Transverse colon (tissue), 4 donors: ENCODE measurements at regions not wholly inside any gene's neighbourhood (a gene's known extent, or its start where the extent isn't known, plus 50 kb on each side); places are given as distances from the start of the nearest gene placed in this dataset.
A peak's percentile ranks its signal among the peaks of the same experiment; 100 is the strongest.

Experiments used
- DNase-seq: peaks from one replicate; pipeline ENCODE4 v3.0.0-alpha.2; 2019
- H3K27ac ChIP-seq, 4 donors: fragments of 200-600 bp; sonication (generic); 2 replicates each; pipeline ENCODE4 v1.5.1; 2016 to 2018; ENCODE audit warnings: inconsistent platforms in 4 of 4
- H3K27me3 ChIP-seq: fragments of 200-600 bp; sonication (generic); 2 replicates; pipeline ENCODE4 v1.5.1; 2017; ENCODE audit warnings: inconsistent platforms
- H3K36me3 ChIP-seq, 4 donors: fragments of 200-600 bp; sonication (generic); 2 replicates each; pipeline ENCODE4 v1.5.1; 2017 to 2019; ENCODE audit warnings: inconsistent platforms in 4 of 4
- H3K4me1 ChIP-seq, 4 donors: fragments of 200-600 bp; sonication (generic); 2 replicates each; pipeline ENCODE4 v1.5.1; 2017 to 2020; ENCODE audit warnings: inconsistent platforms in 4 of 4
- H3K4me3 ChIP-seq, 4 donors: fragments of 200-600 bp; sonication (generic); 1 replicate in 1 of 4; 2 replicates in 3 of 4; pipeline versions ENCODE4 v1.5.1 to v1.6.1; 2017 to 2019; ENCODE audit warnings: inconsistent platforms in 4 of 4
- H3K9me3 ChIP-seq, 2 donors: fragments of 200-600 bp; sonication (generic); 2 replicates each; pipeline ENCODE4 v1.5.1; 2017 to 2019; ENCODE audit warnings: inconsistent platforms in 2 of 2
- EP300 ChIP-seq: sonication (generic); formaldehyde crosslinking; IDR thresholded peaks from one replicate; pipeline ENCODE4 v1.6.1; 2017; ENCODE audit warnings: antibody characterized with exemption, low read depth
- POLR2A ChIP-seq: fragments of 450-650 bp; IDR thresholded peaks from one replicate; pipeline ENCODE4 v1.6.1; 2016; ENCODE audit warnings: antibody characterized with exemption, mild to moderate bottlenecking, moderate library complexity
- POLR2AphosphoS5 ChIP-seq, 3 donors: sonication (generic); formaldehyde crosslinking; IDR thresholded peaks; one replicate each; pipeline ENCODE4 v1.6.1; 2016; ENCODE audit warnings: antibody characterized with exemption in 3 of 3
- WGBS, 2 donors: methylation state at CpG; one replicate each; pipeline ENCODE4 v1.1.5; 2018; ENCODE audit warnings: low coverage in 1 of 2; 5-methylcytosine and 5-hydroxymethylcytosine counted together
- in situ Hi-C, 4 donors: fragments of 200-750 bp; cut with MboI; loops; one replicate each; pipeline versions ENCODE4 v1.15.0 to v1.15.1; 2017; ENCODE audit warnings: low sequenced_read_pairs in 3 of 4, low pct_ligation_motif_present in 1 of 4, low pct_unique_long_range_greater_than_20kb in 1 of 4
- intact Hi-C: fragments of 100-400 bp; cut with DNase I; formaldehyde crosslinking; loops from one replicate; pipeline ENCODE4 v1.15.1; 2023; ENCODE audit warnings: low total_unique reads
- TF ChIP-seq, protein P1 (sequence below), 5 experiments: fragments of 200-600 bp in 3 of 5; fragments of 450-650 bp in 2 of 5; sonication (generic) in 3 of 5; IDR thresholded peaks; 1 replicate in 2 of 5; 2 replicates in 3 of 5; pipeline ENCODE4 v1.5.1; 2016 to 2017; ENCODE audit warnings: antibody characterized with exemption in 5 of 5, inconsistent platforms in 3 of 5, mild to moderate bottlenecking in 2 of 5, moderate library complexity in 1 of 5

DNA sequence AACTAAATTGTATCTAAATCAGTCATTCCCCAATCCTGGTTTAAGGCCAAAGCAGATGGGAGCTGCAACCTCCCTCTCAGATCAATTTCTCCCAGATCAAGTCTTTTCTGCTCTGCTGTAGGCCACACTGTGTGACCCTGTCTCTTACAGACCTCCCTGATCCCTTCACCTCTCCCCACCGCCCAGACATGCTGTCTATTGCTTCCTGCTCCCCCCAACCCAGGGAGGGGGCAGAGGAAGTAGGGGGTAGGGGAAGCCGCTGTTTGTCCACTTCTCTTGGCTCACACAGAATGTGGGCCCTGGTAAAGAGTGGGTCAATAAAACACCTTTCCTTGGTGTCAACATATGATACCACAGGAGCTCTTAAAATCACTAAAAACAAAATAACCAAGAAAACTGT, 226.3 kb downstream of the ENC1 start:
- Histone ChIP-seq H3K9me3 (no peaks in the 10 kb centered on the region), H3K27me3 (no peaks in the 10 kb centered on the region), H3K27ac (peak overlapping the region in 3 of 4 donors; percentile 18 to 52 (median 22)), H3K4me1 (peaks cover 0 to 64% (median 16%) of the 10 kb centered on the region in 4 donors), H3K4me3 (no peak overlapping the region), H3K36me3 (no peaks in the 10 kb centered on the region)
- WGBS, 2 donors = 80 to 89% methylated on average over 2 of the region's 2 CpGs
- TF ChIP-seq POLR2AphosphoS5 (IDR thresholded peaks at IDR 0.05) (no peak), EP300 (no peak), POLR2A (no peak)
- TF ChIP-seq, protein P1, sequence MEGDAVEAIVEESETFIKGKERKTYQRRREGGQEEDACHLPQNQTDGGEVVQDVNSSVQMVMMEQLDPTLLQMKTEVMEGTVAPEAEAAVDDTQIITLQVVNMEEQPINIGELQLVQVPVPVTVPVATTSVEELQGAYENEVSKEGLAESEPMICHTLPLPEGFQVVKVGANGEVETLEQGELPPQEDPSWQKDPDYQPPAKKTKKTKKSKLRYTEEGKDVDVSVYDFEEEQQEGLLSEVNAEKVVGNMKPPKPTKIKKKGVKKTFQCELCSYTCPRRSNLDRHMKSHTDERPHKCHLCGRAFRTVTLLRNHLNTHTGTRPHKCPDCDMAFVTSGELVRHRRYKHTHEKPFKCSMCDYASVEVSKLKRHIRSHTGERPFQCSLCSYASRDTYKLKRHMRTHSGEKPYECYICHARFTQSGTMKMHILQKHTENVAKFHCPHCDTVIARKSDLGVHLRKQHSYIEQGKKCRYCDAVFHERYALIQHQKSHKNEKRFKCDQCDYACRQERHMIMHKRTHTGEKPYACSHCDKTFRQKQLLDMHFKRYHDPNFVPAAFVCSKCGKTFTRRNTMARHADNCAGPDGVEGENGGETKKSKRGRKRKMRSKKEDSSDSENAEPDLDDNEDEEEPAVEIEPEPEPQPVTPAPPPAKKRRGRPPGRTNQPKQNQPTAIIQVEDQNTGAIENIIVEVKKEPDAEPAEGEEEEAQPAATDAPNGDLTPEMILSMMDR (IDR thresholded peaks at IDR 0.05) = no peak
- DNase-seq = no peak
- intact Hi-C loops = no loop called here
- in situ Hi-C loops = loop anchor here in 2 of 4 donors (25.0 kb wide), 1 partner anchor 223 kb away; the partner anchor contains the start of gene ENC1 (in 2 of the 2)

DNA sequence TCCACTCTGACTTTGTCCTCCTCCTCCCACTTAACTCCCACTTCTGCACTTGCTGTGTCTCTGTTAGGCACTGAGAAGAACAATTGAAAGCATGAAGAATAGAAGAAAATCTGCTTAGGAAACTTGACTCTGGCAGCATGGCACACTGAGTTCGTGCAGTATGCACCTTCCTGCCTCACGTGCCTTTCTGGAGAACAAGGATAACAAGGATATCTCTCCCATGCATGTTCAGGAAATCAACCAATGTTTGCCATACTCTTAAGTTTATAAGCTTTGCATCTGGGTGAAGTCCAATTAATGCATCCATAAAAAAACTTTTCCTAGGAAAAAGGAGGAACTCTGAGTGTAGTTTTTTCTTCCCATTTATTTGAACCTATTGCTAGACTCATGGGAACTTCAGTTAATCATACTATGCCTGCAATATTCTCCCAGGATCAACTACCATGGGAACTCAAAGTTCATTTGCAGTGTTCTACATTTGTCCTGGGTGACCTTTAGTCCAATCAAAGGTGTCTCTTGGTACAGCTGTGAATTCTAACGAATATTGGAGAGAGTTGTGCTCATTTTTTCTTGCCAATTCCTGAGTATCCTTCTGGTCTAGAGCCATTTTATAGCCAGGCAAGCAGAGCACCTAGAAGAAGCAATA, 227.0 kb downstream of the ENC1 start:
- no peaks in the 10 kb centered on the region for H3K36me3 ChIP-seq
- TF ChIP-seq, protein P1 (IDR thresholded peaks at IDR 0.05) = no peak
- no peak for TF ChIP-seq POLR2AphosphoS5 (IDR thresholded peaks at IDR 0.05)
- TF ChIP-seq POLR2A = no peak
- no peak for TF ChIP-seq EP300
- intact Hi-C loops (no loop called here), in situ Hi-C loops (loop anchor here in 2 of 4 donors (25.0 kb wide), 1 partner anchor 224 kb away; the partner anchor contains the start of gene ENC1 (in 2 of the 2))
- H3K9me3 ChIP-seq = no peaks in the 10 kb centered on the region
- WGBS, 2 donors = 18 to 28% methylated on average over 1 to 3 of the region's 3 CpGs
- DNase-seq = no peak
- H3K27me3 ChIP-seq = no peaks in the 10 kb centered on the region
- peak overlapping the region in 3 of 4 donors; percentile 18 to 52 (median 22) for H3K27ac ChIP-seq
- H3K4me3 ChIP-seq = no peak overlapping the region
- peaks cover 0 to 65% (median 16%) of the 10 kb centered on the region in 4 donors for H3K4me1 ChIP-seq

DNA sequence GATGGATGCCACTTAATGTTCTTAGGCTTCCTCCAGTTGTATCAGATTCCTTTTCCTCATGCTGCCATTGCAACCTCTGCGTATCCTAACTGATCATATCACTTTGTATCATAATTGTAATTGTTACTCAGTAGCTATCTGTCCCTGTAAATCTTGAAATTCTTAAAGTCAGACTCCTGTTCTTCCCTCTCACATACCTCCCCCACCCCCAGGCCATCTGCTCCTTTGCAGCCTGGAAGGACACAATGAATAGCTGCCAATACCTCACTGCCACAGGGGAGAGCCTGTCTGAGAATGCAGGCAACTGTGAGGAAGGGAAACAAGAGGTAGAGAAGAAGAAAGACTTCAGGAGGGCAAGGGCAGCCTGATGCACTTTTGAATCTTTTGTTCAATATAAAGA, 228.5 kb downstream of the ENC1 start:
- in situ Hi-C loops = loop anchor here in 2 of 4 donors (25.0 kb wide), 1 partner anchor 225 kb away; the partner anchor contains the start of gene ENC1 (in 2 of the 2)

GRCh38 chr5:74409712-74410111, 230.8 kb downstream of the ENC1 start:
- H3K4me1 ChIP-seq = peaks cover 0 to 40% (median 11%) of the 10 kb centered on the region in 4 donors
- no peak overlapping the region for H3K27ac ChIP-seq
- intact Hi-C loops = no loop called here
- H3K4me3 ChIP-seq = no peak overlapping the region
- DNase-seq = no peak
- no peaks in the 10 kb centered on the region for H3K9me3 ChIP-seq
- in situ Hi-C loops = loop anchor here in 2 of 4 donors (25.0 kb wide), 1 partner anchor 228 kb away; the partner anchor contains the start of gene ENC1 (in 2 of the 2)
- no peaks in the 10 kb centered on the region for H3K27me3 ChIP-seq
- no peak for TF ChIP-seq EP300
- no peak for TF ChIP-seq POLR2AphosphoS5 (IDR thresholded peaks at IDR 0.05)
- no peak for TF ChIP-seq POLR2A
- TF ChIP-seq, protein P1 (IDR thresholded peaks at IDR 0.05) = no peak
- H3K36me3 ChIP-seq = no peaks in the 10 kb centered on the region

More for the DNA sequence above, 228.5 kb downstream of the ENC1 start:
- no peak for TF ChIP-seq POLR2AphosphoS5 (IDR thresholded peaks at IDR 0.05)
- TF ChIP-seq, protein P1 (IDR thresholded peaks at IDR 0.05) = no peak
- TF ChIP-seq POLR2A = no peak
- TF ChIP-seq EP300 = no peak
- Histone ChIP-seq H3K27me3 (no peaks in the 10 kb centered on the region), H3K4me3 (no peak overlapping the region), H3K36me3 (no peaks in the 10 kb centered on the region), H3K9me3 (no peaks in the 10 kb centered on the region), H3K4me1 (peaks cover 0 to 53% (median 9%) of the 10 kb centered on the region in 4 donors), H3K27ac (no peak overlapping the region)
- DNase-seq = no peak
- WGBS, 2 donors = 0 to 43% methylated on average over 1 of the region's 1 CpG
- intact Hi-C loops = no loop called here
